GM21619 (cell line): ENCODE measurements at regions not wholly inside any gene's neighbourhood (a gene's known extent, or its start where the extent isn't known, plus 50 kb on each side); places are given as distances from the start of the nearest gene placed in this dataset.
"Not testable (repeated sequence)": the region's sequence is repeated elsewhere in the genome, so short reads cannot be mapped to it uniquely, and the experiment has no call there.

Experiments used
- ATAC-seq: cut with Tn5 transposase; IDR thresholded peaks from one replicate; pipeline ENCODE4 v1.9.1; 2021; ENCODE audit not compliant: unreplicated experiment

GRCh38 chr20:30295396-30295795 lies 962.1 kb upstream of the DEFB115 start:
- not testable (repeated sequence) for ATAC-seq

DNA sequence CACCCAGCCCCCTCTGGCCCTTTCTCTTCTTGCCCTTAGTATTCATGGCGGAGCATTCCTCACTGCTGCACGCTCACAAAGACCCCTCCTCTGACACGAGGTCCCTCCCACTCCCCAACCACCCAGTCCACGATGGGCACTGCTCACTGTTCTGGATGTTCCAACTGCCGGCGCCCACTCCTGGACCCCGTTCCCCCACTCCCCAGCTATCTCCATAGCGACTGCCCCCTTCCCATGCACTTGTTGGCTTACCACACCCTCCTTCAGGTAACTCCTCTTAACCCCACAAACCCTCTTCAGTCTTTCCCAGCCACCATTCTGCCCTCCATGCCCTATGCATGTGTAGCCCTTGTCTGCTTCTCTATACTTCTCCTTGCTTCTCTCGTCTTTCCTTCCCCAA lies 961.5 kb upstream of the DEFB115 start:
- not testable (repeated sequence) for ATAC-seq

GRCh38 chr20:30297878-30298595 lies 959.4 kb upstream of the DEFB115 start:
- ATAC-seq = not testable (repeated sequence)

DNA sequence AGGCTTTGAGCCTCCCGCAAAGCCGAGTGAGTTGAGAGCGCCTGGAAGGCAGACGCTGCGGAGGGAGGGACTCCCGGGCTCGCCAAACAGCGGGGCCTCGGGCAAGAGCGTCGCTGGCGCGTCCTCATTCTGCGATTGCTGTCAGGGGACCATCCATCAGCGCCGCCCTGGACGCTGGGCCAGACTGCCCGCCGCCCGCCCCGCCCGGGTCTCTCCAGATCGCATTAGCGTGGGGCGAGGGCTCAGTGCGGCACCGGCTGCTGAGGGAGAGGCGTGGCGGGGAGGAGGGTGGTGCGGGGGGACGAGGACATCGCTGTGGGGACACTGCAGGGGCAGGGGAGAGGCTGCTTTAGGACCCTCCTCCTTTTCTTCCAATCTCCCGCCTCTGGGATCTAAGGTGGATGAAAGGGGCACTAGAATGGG lies 957.2 kb upstream of the DEFB115 start:
- not testable (repeated sequence) for ATAC-seq

DNA sequence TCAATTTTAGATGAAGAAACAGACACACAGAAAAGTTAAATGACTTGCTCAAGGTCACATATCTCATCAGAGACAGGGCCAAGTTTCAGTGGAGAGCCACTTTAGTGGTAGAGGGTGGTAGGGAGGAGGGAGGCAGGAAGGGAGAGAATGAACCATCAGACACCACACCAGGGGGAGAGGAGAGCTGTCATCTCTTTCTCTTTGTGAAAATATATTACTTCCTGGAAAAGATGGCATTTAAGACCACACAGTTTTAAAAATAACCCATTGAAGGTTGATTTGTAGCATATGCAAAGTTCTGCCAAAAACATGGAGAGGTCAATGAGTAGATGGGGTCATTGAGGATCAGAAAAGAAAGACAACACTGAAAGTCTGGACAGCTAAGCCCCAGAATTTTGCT lies 954.7 kb upstream of the DEFB115 start:
- ATAC-seq = not testable (repeated sequence)

DNA sequence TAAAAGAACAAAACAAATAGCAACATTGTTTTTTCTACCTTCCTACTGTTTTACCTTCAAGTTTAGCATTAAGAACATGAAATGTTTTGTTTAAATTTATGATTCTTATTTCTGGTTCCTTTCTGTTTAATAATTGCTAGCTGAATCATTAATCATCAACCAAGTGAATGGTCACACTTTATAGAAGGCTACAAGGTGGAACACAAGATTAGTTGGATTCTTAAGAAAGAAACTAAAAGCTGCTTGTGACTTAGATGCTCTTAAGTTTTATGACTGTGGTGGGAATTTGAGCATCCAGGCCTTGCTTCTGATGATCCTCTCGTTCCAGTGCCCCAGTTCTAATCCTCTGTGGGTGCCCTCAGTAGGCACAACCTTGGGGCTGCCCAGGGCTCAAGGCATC lies 947.5 kb upstream of the DEFB115 start:
- not testable (repeated sequence) for ATAC-seq

DNA sequence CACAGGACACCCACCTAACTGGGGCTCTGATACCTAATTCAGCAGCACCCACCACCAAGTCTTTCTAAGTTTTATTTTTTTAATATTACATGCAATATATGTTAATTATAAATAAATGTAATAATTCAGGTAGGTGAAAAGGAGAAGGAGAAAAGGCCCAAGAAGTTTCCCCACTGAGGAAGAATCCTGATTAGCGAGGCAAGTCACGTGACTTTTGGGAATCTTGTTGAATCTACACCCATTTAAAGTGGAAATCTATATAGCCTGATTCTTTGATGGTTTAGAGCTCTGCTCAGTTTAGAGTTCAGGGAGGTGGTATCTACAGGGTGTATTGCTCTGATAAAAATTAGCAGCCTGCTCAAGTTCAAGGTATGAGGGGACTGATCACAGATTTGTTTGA lies 947.1 kb upstream of the DEFB115 start:
- not testable (repeated sequence) for ATAC-seq

DNA sequence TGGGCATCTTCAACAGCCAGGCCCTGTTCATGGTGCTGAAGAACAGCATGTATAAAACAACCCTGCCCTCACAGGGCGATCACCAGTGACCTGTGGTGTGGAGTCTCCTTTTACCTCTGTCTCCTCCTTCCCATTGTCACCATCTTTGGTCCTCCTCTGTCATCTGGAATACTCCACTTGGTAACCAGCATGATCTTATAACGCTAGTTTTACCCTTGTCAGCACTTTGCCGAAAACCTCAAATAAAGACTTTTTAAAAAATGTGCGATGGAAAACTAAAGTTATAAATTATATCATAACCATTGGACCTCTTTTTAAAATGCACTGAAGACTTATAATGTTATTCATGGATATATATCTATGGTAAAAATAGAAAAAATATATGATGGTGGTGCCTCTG lies 945.2 kb upstream of the DEFB115 start:
- not testable (repeated sequence) for ATAC-seq

- ATAC-seq = not testable (repeated sequence)
These were observed 943.8 kb upstream of the DEFB115 start for GRCh38 chr20:30313660-30314059.

DNA sequence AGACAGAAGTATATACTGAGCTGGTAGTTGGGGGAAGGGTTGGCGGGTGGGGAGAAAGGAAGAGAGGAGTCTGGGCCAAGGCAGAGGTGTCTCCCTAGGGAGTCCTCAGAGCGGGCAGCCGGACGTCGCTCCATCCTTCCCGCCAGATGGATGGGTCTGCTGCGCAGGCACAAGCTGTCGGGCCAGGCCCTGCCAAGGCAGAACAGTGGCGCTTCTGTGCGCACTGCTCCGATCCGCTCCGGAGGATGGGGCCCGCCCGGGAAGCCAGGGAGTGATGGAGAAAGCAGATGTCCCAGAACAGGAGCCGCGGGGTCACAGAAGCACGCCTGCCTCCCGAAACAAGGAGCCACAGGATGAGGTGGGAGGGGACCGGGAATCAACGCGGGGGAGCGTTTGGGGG lies 941.4 kb upstream of the DEFB115 start:
- not testable (repeated sequence) for ATAC-seq

GRCh38 chr20:30316532-30317299 lies 940.7 kb upstream of the DEFB115 start:
- not testable (repeated sequence) for ATAC-seq

DNA sequence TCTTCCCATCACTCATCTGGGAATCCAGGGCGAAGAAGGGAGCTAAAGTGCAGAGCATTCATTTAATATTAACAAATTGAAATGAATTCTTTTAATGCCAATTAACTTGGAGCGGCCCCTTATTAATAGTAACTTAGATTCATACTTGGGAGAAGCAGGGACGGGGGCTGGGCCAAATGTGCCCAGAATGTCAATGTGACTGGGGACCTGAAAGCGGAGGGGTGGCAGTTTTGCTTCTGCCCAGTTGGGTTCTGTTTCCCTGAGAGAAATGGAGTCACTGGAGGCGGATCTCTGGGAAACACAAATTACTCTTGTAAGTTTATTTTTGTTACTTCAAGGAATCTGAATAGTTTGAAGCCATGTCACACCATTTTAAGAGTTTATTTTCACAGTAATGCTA lies 923.7 kb upstream of the DEFB115 start:
- not testable (repeated sequence) for ATAC-seq

DNA sequence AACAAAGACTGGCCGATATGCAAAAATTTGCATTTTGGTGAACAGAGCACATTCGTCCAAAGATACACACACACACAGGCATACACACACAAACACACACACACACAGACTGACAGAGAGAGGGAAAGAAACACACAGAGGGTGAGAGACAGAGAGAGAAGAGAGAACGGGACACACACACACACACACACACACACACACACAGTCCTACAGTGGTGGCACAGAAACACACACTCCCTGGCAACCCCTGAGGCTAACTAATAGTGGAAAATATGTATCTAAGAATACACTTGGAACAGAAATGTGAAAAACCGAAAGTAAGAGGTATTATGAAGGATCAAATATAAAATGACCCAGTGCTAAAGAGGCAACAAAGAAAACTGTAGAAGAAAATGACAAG lies 919.9 kb upstream of the DEFB115 start:
- ATAC-seq = not testable (repeated sequence)

- ATAC-seq = not testable (repeated sequence)
These were observed 908.5 kb upstream of the DEFB115 start for GRCh38 chr20:30348932-30349331.

DNA sequence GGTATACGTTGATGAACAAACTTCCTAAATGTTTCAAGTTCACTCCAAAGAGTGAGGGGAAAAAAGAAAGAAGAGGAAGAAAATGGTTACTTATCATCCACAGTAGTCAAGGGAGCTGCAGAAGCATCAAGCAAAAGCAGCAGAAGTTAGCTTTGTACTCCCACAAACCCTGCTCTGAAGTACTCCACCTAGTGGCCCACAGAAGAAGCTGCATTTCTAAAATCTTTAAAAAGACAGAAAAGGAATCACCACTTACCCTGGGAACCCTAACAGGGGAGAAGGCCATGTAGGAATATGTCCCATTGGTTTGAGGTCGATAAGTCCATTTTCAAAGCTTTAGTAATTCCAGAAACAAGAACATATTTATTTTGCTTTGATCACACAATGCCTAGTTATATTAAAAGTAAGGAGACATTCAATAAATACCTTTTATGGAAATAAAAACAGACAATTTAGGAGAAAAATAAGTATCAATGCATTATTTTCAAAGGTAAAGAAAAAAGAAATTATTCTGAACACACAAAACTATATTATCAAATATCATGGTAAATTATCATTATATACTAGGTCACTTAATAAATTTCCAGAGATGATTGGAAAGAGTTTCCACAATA lies 900.5 kb upstream of the DEFB115 start:
- not testable (repeated sequence) for ATAC-seq

DNA sequence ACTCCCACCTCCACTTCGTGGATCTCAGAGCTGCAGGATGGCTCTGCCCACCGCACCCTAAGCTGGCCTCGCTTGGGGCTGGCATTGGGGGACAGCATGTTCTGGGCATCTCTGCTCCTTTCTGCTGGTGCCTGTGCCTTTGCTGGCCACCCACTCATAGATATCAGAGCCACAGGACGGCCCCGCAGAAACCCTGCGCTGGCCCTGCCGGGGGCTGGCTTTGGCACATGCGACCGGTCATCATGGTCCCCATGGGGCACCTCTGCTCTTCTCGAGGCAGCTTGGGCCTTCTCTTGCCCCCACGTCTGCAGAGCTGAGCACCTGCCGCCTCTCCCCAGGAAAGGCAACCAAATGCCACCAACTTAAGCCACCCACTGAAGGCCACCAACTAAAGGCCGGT lies 895.7 kb upstream of the DEFB115 start:
- ATAC-seq = not testable (repeated sequence)

GRCh38 chr20:30376430-30376766 lies 881.1 kb upstream of the DEFB115 start:
- not testable (repeated sequence) for ATAC-seq

GRCh38 chr20:30376767-30377658 lies 880.5 kb upstream of the DEFB115 start:
- ATAC-seq = peak; percentile 96

DNA sequence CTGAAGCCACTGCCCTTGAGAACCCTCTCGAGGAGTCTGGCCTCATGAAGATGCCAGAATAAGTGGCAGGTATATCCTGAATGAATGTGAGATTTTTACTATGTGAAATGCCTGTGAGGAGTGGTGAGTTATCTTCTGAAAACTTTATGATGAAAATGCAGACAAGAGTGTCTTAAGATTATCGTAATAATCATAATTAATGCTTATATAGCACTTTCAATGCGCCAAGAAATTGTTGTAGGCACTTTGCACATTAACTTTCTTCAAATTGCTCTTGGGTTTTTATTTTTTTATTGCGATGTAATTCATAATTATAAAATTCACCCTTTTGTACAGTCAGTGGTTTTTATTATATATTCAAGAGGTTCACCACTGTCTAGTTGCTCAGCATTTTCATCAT lies 879.1 kb upstream of the DEFB115 start:
- not testable (repeated sequence) for ATAC-seq

GRCh38 chr20:30378721-30379120 lies 878.7 kb upstream of the DEFB115 start:
- not testable (repeated sequence) for ATAC-seq

DNA sequence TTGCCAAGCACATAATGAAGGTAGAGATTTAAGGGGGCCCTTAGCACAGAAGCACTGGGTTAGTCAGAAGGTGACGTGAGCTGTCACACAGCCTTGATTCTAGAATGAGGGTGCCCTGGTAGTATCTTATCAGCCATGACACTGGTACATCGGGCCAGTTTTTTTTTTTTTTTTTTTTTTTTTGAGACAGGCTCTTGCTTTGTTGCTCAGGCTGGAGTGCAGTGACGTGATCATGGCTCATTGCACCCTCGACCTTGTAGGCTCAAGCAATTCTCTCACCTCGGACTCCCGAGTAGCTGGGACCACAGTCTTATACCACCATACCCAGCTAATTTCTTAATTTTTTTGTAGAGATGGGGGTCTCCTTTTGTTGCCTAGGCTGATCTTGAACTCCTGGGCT lies 872.6 kb upstream of the DEFB115 start:
- not testable (repeated sequence) for ATAC-seq
